Vagina (tissue), 2 donors: ENCODE measurements at regions not wholly inside any gene's neighbourhood (a gene's known extent, or its start where the extent isn't known, plus 50 kb on each side); places are given as distances from the start of the nearest gene placed in this dataset.

ENCODE experiments used
- POLR2A ChIP-seq, 2 donors: fragments of 450-650 bp; IDR thresholded peaks; one replicate each; pipeline ENCODE4 v1.6.1; 2017; ENCODE audit warnings: antibody characterized with exemption in 2 of 2, mild to moderate bottlenecking in 2 of 2, moderate library complexity in 2 of 2
- TF ChIP-seq, protein P1 (sequence below), 3 experiments: fragments of 450-650 bp in 2 of 3; fragments of 200-600 bp in 1 of 3; sonication (generic) in 1 of 3; IDR thresholded peaks; one replicate each; pipeline ENCODE4 v1.5.1; 2017 to 2019; ENCODE audit warnings: antibody characterized with exemption in 3 of 3, mild to moderate bottlenecking in 2 of 3, moderate library complexity in 2 of 3

DNA sequence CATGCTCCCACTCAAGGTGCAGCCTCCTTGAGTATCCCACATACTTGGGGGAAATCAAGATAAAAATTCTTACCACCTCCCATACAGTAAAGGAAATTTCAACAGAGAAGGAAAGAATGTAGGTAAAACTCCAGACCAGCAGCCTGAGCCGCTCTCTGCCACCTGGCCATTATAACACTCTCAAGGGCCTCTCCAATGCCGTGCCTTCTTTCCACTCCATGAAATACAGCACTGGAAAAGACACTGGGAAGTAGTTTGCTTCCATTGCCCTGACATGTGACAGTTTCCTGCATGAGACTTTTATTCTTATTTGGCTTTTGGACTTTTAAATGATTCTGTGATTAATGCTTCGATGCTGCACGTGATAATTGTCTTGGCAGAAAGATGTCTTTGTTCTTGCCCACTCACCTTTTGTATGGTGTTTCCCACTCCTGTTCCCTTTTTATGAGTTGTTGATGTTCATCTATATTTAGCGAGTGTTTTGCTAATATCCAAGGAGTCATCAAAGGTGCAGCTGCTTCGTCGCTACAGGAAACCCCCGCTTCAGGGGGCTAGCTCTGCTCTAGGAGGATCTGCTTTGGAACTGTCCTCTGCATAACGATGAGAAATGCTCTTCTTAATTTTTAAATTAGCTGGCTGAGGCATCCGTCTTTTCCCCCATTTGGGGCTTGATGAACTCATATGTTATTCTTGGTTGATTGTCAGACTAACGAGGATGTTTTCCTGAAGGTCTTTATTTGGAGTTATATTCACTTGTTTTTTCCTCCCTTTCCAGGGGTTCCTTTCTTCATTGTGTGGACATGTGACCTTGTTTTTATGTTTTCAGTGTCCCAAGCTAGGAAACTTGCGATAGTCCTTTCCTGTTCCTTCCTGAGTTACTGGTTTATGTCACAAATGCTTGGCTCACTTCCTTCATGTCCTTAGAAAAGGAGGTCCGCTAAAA lies 179.4 kb downstream of the TXNL1 start:
- TF ChIP-seq, protein P1, sequence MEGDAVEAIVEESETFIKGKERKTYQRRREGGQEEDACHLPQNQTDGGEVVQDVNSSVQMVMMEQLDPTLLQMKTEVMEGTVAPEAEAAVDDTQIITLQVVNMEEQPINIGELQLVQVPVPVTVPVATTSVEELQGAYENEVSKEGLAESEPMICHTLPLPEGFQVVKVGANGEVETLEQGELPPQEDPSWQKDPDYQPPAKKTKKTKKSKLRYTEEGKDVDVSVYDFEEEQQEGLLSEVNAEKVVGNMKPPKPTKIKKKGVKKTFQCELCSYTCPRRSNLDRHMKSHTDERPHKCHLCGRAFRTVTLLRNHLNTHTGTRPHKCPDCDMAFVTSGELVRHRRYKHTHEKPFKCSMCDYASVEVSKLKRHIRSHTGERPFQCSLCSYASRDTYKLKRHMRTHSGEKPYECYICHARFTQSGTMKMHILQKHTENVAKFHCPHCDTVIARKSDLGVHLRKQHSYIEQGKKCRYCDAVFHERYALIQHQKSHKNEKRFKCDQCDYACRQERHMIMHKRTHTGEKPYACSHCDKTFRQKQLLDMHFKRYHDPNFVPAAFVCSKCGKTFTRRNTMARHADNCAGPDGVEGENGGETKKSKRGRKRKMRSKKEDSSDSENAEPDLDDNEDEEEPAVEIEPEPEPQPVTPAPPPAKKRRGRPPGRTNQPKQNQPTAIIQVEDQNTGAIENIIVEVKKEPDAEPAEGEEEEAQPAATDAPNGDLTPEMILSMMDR (IDR thresholded peaks at IDR 0.05) = no peak
- no peak for TF ChIP-seq POLR2A (IDR thresholded peaks at IDR 0.05)
